GM12892 (cell line): ENCODE measurements at regions not wholly inside any gene's neighbourhood (a gene's known extent, or its start where the extent isn't known, plus 50 kb on each side); places are given as distances from the start of the nearest gene placed in this dataset.

Experiments used
- DNase-seq: peaks from one replicate; pipeline ENCODE4 v3.0.0; 2011; ENCODE audit not compliant: insufficient read length
- FAIRE-seq: peaks from 2 replicates; lab custom pipeline; 2011; peaks lifted over from hg19 to GRCh38; lab: Jason Lieb, UNC
- POLR2A ChIP-seq: IDR thresholded peaks from 2 replicates; pipeline ENCODE4 v1.6.1; 2011; ENCODE audit warnings: low read depth, low read length, control low read depth
- POLR2AphosphoS5 ChIP-seq: IDR thresholded peaks from 2 replicates; pipeline ENCODE4 v1.6.1; 2011; ENCODE audit warnings: low read depth, low read length, control low read depth
- TAF1 ChIP-seq: IDR thresholded peaks from 2 replicates; pipeline ENCODE4 v1.6.1; 2011; ENCODE audit warnings: low read depth, mild to moderate bottlenecking, control low read depth, low read length, borderline replicate concordance

GRCh38 chr3:105162448-105162847 lies 204.3 kb upstream of the ALCAM start:
- TF ChIP-seq POLR2A (no peak), POLR2AphosphoS5 (no peak), TAF1 (no peak)
- FAIRE-seq = no peak
- DNase-seq = no peak

GRCh38 chr3:105166893-105167292 lies 199.8 kb upstream of the ALCAM start:
- DNase-seq (no peak), FAIRE-seq (no peak)
- TF ChIP-seq POLR2A (no peak), POLR2AphosphoS5 (no peak), TAF1 (no peak)

DNA sequence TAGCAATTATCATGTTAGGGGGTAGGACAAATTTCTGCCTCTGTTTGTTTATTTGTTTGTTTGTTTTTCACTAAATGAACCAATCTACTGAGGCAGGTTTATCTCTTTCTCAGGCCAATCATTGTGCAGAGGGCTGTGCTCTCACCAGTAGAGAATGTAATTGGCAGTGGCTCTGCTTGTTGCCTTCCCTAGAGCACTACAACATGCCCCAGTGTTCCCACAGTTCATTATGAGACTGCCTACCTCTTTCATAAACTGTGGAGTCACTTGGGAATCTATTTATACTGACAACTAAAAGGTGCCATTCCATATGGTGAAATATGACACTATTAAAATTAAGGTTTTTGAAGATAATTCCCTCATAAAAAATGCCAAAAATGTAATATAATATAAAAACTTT lies 196.3 kb upstream of the ALCAM start:
- no peak for TF ChIP-seq POLR2A
- TF ChIP-seq TAF1 = no peak
- no peak for TF ChIP-seq POLR2AphosphoS5
- FAIRE-seq (no peak), DNase-seq (no peak)

DNA sequence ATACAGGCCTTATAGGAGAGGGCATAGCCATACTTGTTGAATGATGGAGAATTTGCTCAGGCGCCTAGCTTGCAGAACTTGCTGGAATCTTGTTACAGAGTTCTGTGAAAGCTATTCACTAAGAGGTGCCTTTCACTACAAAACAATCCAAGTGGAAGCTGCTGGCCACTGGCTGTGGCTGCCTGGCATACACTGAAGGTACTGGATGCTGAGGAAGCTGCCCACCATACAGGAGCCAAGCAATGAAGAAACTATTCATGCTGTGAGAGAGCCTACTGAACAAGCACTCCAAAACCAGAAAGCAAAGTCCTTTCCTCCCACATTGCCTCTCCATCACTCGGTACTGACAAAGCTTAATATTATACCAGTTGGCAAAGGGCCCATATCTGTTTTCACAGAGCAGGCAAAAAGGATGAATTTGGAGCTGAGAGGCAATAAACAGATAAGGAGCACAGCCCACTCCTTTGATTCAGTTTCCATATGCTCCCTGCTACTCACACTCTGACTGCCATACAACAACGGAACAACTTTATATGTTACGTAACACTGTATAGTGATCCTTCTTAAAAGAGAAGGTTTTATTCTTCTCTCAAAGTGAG lies 192.6 kb upstream of the ALCAM start:
- no peak for DNase-seq
- no peak for FAIRE-seq
- TF ChIP-seq TAF1 = no peak
- no peak for TF ChIP-seq POLR2AphosphoS5
- no peak for TF ChIP-seq POLR2A

DNA sequence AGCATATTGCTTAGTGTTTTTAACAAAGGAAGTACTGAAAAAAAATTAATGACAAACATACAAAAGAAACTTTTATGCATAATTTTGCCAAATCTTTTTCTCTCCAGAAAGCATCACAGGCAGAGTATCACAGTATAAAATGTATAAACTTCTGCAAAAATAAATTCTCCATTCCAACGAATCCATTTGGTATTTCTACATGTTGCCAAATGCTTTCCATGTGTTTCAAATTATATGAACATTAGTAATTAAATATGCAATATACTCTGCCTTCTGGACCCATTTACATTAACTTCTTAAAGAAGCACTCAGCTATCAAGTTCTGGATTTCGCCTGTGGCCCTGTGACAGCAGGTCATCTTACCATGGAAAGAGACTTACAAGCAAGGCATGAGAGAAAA lies 189.1 kb upstream of the ALCAM start:
- no peak for FAIRE-seq
- TF ChIP-seq POLR2AphosphoS5 (no peak), POLR2A (no peak), TAF1 (no peak)
- DNase-seq = no peak

GRCh38 chr3:105187344-105187743 lies 179.4 kb upstream of the ALCAM start:
- FAIRE-seq (no peak), DNase-seq (no peak)
- TF ChIP-seq POLR2A (no peak), POLR2AphosphoS5 (no peak)

DNA sequence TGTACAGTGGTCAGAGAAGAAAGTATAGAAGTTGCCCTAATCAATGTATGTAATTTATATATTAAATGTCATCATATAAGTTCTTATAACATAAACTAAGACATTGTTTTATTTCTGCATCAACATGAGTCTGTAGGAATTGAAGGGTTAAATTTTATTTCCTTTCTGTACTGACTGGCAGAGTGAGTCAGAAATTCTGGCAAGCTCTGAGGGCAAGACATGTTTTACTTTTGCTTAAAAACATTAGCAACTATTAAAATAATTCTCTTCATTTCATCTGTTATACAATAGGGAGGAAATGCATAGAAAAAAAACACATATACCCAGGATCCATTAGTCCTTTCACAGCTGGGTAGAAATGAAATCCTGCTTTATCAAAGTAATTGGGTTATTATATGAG lies 171.4 kb upstream of the ALCAM start:
- no peak for TF ChIP-seq TAF1
- TF ChIP-seq POLR2AphosphoS5 = no peak
- no peak for TF ChIP-seq POLR2A
- FAIRE-seq (no peak), DNase-seq (no peak)

GRCh38 chr3:105197863-105198262 lies 168.8 kb upstream of the ALCAM start:
- FAIRE-seq = no peak
- TF ChIP-seq POLR2AphosphoS5 = no peak
- TF ChIP-seq POLR2A = no peak
- TF ChIP-seq TAF1 = no peak
- no peak for DNase-seq

DNA sequence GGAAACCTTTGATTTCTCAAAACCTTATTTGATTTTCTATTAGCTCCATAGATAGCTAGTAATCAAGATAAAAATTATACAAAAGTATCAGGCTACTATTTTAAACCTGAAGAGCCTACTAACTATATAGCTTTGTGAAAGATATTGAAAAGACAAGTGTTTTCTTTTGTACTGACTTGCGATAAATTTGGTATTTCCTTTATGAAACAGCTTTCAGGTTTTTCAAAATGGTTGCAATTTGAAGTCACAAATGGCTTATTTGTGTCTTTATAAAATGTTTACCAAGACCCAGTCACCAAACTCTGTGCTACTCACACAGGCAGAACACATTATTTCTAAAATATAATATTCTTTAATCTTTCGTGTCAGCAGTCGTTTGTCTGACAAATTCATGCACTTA lies 167.5 kb upstream of the ALCAM start:
- no peak for TF ChIP-seq POLR2A
- no peak for TF ChIP-seq POLR2AphosphoS5
- no peak for TF ChIP-seq TAF1
- no peak for DNase-seq
- FAIRE-seq = no peak

DNA sequence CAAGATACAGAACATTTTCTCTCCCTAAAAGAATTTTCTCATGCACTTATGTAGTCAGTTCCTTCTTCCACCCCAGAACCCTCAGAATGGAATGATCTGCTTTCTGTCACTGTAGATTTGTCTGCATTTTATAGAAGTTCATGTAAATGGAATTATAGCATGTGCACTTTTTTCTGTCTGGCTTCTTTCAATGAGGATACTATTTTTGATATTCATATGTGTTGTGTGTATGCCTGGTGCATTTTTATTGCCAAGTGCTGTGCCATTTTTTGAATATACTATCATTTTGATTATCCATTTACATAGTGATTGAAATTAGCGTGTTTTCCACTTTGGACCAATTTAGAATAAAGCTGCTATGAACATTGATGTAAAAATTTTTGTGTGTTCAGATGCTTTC lies 156.6 kb upstream of the ALCAM start:
- DNase-seq (no peak), FAIRE-seq (no peak)
- no peak for TF ChIP-seq TAF1
- TF ChIP-seq POLR2AphosphoS5 = no peak
- no peak for TF ChIP-seq POLR2A

DNA sequence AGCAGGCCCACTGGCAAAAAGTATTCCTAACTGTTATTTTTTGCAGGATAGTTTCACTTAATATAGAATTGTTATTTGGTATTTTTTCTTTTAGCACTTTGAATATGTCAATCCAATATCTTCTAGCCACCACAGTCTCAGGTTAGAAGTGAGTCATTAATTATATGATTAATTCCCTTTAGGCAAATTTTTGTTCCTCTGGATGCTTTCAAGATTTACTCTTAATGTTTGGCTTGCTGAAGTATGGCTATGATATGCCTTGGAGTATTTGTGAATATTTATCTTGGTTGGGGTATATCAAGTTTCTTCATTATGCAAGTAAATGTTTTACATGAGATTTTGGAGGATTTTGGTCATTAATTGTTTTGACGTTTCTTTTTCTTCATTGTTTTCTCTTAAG lies 152.1 kb upstream of the ALCAM start:
- TF ChIP-seq POLR2A = no peak
- no peak for TF ChIP-seq POLR2AphosphoS5
- no peak for TF ChIP-seq TAF1
- DNase-seq (no peak), FAIRE-seq (no peak)

DNA sequence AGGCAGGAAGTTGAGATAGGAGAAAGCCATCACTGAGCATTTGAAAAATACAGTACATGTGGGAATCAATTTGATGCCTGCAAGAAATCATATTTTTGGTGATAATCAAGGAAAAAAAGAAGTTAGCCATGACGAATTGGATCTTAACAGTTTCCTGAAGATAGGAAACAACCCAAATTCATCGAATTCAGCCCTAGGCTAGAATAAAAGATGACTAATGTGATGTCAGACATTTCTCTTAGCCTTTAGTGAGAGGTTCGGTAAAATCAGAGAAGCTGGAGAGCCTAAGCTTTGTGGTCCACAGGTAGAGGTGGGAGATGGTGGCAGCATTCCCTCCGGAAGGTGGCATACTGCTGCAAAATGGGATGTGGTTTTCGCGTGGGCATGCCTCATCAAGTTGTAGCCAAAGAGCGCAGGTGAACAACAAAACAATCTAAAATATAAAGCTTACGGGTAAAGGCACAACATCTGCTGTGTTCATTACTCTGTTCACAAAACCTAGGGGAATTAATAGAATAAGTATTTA lies 144.1 kb upstream of the ALCAM start:
- DNase-seq (no peak), FAIRE-seq (no peak)
- TF ChIP-seq POLR2A (no peak), TAF1 (no peak), POLR2AphosphoS5 (no peak)

DNA sequence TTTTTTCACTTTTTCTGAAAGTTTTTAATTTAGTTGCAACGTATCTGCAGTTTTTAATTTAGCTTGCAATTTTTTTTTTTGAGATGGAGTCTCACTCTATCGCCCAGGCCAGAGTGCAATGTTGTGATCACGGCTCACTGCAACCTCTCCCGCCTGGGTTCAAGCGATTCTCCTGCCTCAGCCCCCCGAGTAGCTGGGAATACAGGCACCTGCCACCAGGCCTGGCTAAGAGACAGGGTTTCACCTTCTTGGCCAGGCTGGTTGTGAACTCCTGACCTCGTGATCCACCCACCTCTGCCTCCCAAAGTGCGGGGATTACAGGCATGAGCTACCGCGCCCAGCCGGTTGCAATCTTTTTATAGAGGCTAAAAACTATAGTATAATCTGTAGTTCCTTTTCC lies 142.9 kb upstream of the ALCAM start:
- DNase-seq (no peak), FAIRE-seq (no peak)
- TF ChIP-seq POLR2AphosphoS5 (no peak), TAF1 (no peak), POLR2A (no peak)
